HCT116 (cell line): ENCODE measurements at regions not wholly inside any gene's neighbourhood (a gene's known extent, or its start where the extent isn't known, plus 50 kb on each side); places are given as distances from the start of the nearest gene placed in this dataset.

Source experiments
- ATAC-seq: fragments of 200-7000 bp; cut with Tn5 transposase; 2 replicates; pipeline ENCODE4 v1.9.1; 2020; ENCODE audit warnings: mild to moderate bottlenecking, moderate library complexity
- BruUV-seq: library from RNA; stranded (reverse); fragments of 400-500 nt; replicated peaks from 2 replicates; lab custom pipeline; 2021; lab: Mats Ljungman, UMichigan
- CTCF ChIA-PET: fragments of 300-600 bp; sonication (Branson Sonifier 250); formaldehyde crosslinking; loops from one replicate; lab custom pipeline; 2021; ENCODE audit warnings: antibody characterized with exemption; lab: Charles Lee
- POLR2A ChIA-PET: fragments of 300-600, 350-600 bp; sonication (Branson Sonifier 250); formaldehyde crosslinking; loops from one replicate; lab custom pipeline; 2021; ENCODE audit warnings: antibody characterized with exemption; lab: Charles Lee
- RAD21 ChIA-PET, 2 experiments: fragments of 300-600 bp; sonication (Branson Sonifier 250); formaldehyde crosslinking; loops; one replicate each; lab custom pipeline; 2023; ENCODE audit warnings: low total read pairs in 2 of 2; ENCODE audit not compliant: uncharacterized antibody in 2 of 2, unreplicated experiment in 2 of 2, low non-redundant PET in 1 of 2; lab: Charles Lee
- DNase-seq: peaks from one replicate; pipeline ENCODE4 v3.0.0-alpha.2; 2010; ENCODE audit warnings: low read depth, low spot score
- H2AFZ ChIP-seq: fragments of 200-600 bp; shearing (Covaris generic), sonication (generic); 2 replicates; pipeline ENCODE4 v1.6.1; 2017; ENCODE audit warnings: low read depth, mixed run types, mixed read lengths, antibody characterized with exemption, low read length; ENCODE audit not compliant: poor library complexity, severe bottlenecking
- H3K27ac ChIP-seq: 2 replicates; pipeline ENCODE4 v1.5.1; 2012; ENCODE audit warnings: low read depth, low read length
- H3K27me3 ChIP-seq: fragments of 200-600 bp; sonication (generic); 2 replicates; pipeline ENCODE4 v1.6.1; 2016; ENCODE audit warnings: mixed run types, low read length, mixed read lengths; ENCODE audit not compliant: insufficient read depth
- H3K36me3 ChIP-seq, 2 experiments: fragments of 200-500 bp in 1 of 2; fragments of 200-600 bp in 1 of 2; sonication (Bioruptor generic) in 1 of 2; sonication (generic) in 1 of 2; 2 replicates each; pipeline versions ENCODE4 v1.5.1 to v1.6.1; 2014 to 2016; ENCODE audit warnings: low read length in 2 of 2, inconsistent platforms in 1 of 2, mixed read lengths in 1 of 2, mixed run types in 1 of 2; ENCODE audit not compliant: insufficient read depth in 2 of 2, control insufficient read depth in 1 of 2
- H3K4me1 ChIP-seq, 2 experiments: fragments of 200-600 bp in 1 of 2; sonication (generic) in 1 of 2; 2 replicates each; pipeline versions ENCODE4 v1.5.1 to v1.6.1; 2012 to 2017; ENCODE audit warnings: low read length in 2 of 2, inconsistent platforms in 1 of 2, mild to moderate bottlenecking in 1 of 2, mixed read lengths in 1 of 2, mixed run types in 1 of 2, moderate library complexity in 1 of 2; ENCODE audit not compliant: insufficient read depth in 2 of 2, control insufficient read depth in 1 of 2
- H3K4me2 ChIP-seq: fragments of 200-600 bp; sonication (generic); 2 replicates; pipeline ENCODE4 v1.6.1; 2017; ENCODE audit warnings: mixed run types, low read length, mixed read lengths
- H3K4me3 ChIP-seq, 2 experiments: fragments of 200-600 bp in 1 of 2; sonication (generic) in 1 of 2; replicated peaks in 1 of 2; 2 replicates each; pipeline ENCODE4 v1.5.1; 2011 to 2016; ENCODE audit warnings: low read length in 2 of 2, control low read depth in 1 of 2, low read depth in 1 of 2, mild to moderate bottlenecking in 1 of 2, mixed read lengths in 1 of 2, mixed run types in 1 of 2
- H3K79me2 ChIP-seq: fragments of 200-600 bp; sonication (generic); 2 replicates; pipeline ENCODE4 v1.6.1; 2017; ENCODE audit warnings: mild to moderate bottlenecking, mixed run types, low read length, moderate library complexity, mixed read lengths; ENCODE audit not compliant: insufficient read depth
- H3K9ac ChIP-seq: fragments of 200-600 bp; sonication (generic); 2 replicates; pipeline ENCODE4 v1.6.1; 2016; ENCODE audit warnings: low read length, mixed read lengths
- H3K9me2 ChIP-seq: fragments of 200-600 bp; sonication (generic), shearing (Covaris generic); 2 replicates; pipeline ENCODE4 v1.6.1; 2017; ENCODE audit warnings: mixed run types, mild to moderate bottlenecking, moderate library complexity; ENCODE audit not compliant: insufficient read depth
- H3K9me3 ChIP-seq, 2 experiments: fragments of 200-500 bp in 1 of 2; fragments of 200-600 bp in 1 of 2; sonication (Bioruptor generic) in 1 of 2; sonication (generic) in 1 of 2; 2 replicates each; pipeline ENCODE4 v1.6.1; 2014 to 2017; ENCODE audit warnings: low read length in 2 of 2, mixed read lengths in 2 of 2, inconsistent platforms in 1 of 2, low read depth in 1 of 2, mild to moderate bottlenecking in 1 of 2, mixed run types in 1 of 2, moderate library complexity in 1 of 2; ENCODE audit not compliant: control insufficient read depth in 1 of 2, insufficient read depth in 1 of 2
- H4K20me1 ChIP-seq: fragments of 200-600 bp; sonication (generic), shearing (Covaris generic); 2 replicates; pipeline ENCODE4 v1.6.1; 2017; ENCODE audit warnings: mixed run types, mild to moderate bottlenecking, moderate library complexity; ENCODE audit not compliant: insufficient read depth
- CEBPB ChIP-seq: IDR thresholded peaks from 2 replicates; pipeline ENCODE4 v1.6.1; 2012; ENCODE audit warnings: low read depth
- ELF1 ChIP-seq: IDR thresholded peaks from 2 replicates; pipeline ENCODE4 v1.6.1; 2012; ENCODE audit warnings: low read depth, borderline replicate concordance
- EZH2 ChIP-seq: fragments of 200-600 bp; sonication (generic); IDR thresholded peaks from 2 replicates; pipeline ENCODE4 v1.6.1; 2017; ENCODE audit warnings: antibody characterized with exemption, mixed run types
- EZH2phosphoT487 ChIP-seq: fragments of 200-600 bp; IDR thresholded peaks from 2 replicates; pipeline ENCODE4 v1.6.1; 2018; ENCODE audit warnings: antibody characterized with exemption, borderline replicate concordance
- FOSL1 ChIP-seq: IDR thresholded peaks from 2 replicates; pipeline ENCODE4 v1.6.1; 2012; ENCODE audit warnings: low read depth
- POLR2AphosphoS5 ChIP-seq: IDR thresholded peaks from 2 replicates; pipeline ENCODE4 v1.6.1; 2011; ENCODE audit warnings: mild to moderate bottlenecking, low read depth, low read length, moderate library complexity
- RAD21 ChIP-seq: IDR thresholded peaks from 2 replicates; pipeline ENCODE4 v1.6.1; 2012; ENCODE audit warnings: low read depth, mild to moderate bottlenecking
- SIN3A ChIP-seq: IDR thresholded peaks from 2 replicates; pipeline ENCODE4 v1.6.1; 2012; ENCODE audit warnings: low read depth
- SP1 ChIP-seq: IDR thresholded peaks from 2 replicates; pipeline ENCODE4 v1.6.1; 2012; ENCODE audit warnings: low read depth
- SRF ChIP-seq: IDR thresholded peaks from 2 replicates; pipeline ENCODE4 v1.6.1; 2012; ENCODE audit warnings: low read depth
- TCF7L2 ChIP-seq: IDR thresholded peaks from 2 replicates; pipeline ENCODE4 v1.7.0; 2011; ENCODE audit warnings: borderline replicate concordance, inconsistent platforms; ENCODE audit not compliant: insufficient read depth, insufficient read length; ENCODE audit errors: extremely low read depth
- YY1 ChIP-seq: IDR thresholded peaks from 2 replicates; pipeline ENCODE4 v1.6.1; 2011; ENCODE audit warnings: low read length, low read depth, moderate library complexity, mild to moderate bottlenecking; ENCODE audit not compliant: insufficient replicate concordance; ENCODE audit errors: extremely low read depth
- ZFX ChIP-seq: fragments of 450-650 bp; IDR thresholded peaks from 2 replicates; pipeline ENCODE4 v1.6.1; 2017
- ZNF274 ChIP-seq: fragments of 200-500 bp; sonication (Bioruptor generic); IDR thresholded peaks from 2 replicates; pipeline ENCODE4 v1.6.1; 2014; ENCODE audit warnings: mild to moderate bottlenecking, low read depth, low read length, inconsistent platforms
- intact Hi-C: fragments of 100-400 bp; cut with micrococcal nuclease; formaldehyde crosslinking; loops from 2 replicates; pipeline ENCODE4 v1.10.0; 2022
- TF ChIP-seq, protein P1 (sequence below): IDR thresholded peaks from 2 replicates; pipeline ENCODE4 v1.6.1; 2012
- TF ChIP-seq, protein P2 (sequence below): IDR thresholded peaks from 2 replicates; pipeline ENCODE4 v1.6.1; 2012

GRCh38 chr17:31657876-31658275 lies 201.2 kb downstream of the COPRS start:
- H3K9ac ChIP-seq, result no peak overlapping the region
- no peak for DNase-seq
- no peak for TF ChIP-seq CEBPB
- TF ChIP-seq SRF, result no peak
- TF ChIP-seq, protein P1, sequence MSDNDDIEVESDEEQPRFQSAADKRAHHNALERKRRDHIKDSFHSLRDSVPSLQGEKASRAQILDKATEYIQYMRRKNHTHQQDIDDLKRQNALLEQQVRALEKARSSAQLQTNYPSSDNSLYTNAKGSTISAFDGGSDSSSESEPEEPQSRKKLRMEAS, result no peak
- TF ChIP-seq SIN3A, result no peak
- TF ChIP-seq YY1, result no peak
- TF ChIP-seq TCF7L2, result no peak
- no peak for TF ChIP-seq FOSL1
- no peak for TF ChIP-seq ELF1
- no peak for TF ChIP-seq EZH2phosphoT487
- TF ChIP-seq ZNF274, result no peak
- TF ChIP-seq, protein P2, sequence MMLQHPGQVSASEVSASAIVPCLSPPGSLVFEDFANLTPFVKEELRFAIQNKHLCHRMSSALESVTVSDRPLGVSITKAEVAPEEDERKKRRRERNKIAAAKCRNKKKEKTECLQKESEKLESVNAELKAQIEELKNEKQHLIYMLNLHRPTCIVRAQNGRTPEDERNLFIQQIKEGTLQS, result no peak
- TF ChIP-seq SP1, result no peak
- no peak for TF ChIP-seq ZFX
- no peak for TF ChIP-seq EZH2
- no peak for TF ChIP-seq POLR2AphosphoS5
- TF ChIP-seq RAD21, result no peak
- TF ChIP-seq, all 23 proteins: peak for 0
- 0 out of 2 replicates have a peak, but pooled peaks have one; percentile 25 for ATAC-seq
- Histone ChIP-seq H2AFZ (no peak overlapping the region), H3K4me1 (no peaks in the 10 kb centered on the region), H3K4me2 (no peak overlapping the region), H3K27ac (no peak overlapping the region), H3K36me3 (no peaks in the 10 kb centered on the region), H3K27me3 (peaks cover 4% of the 10 kb centered on the region; the same call in 1 of the 2 replicates), H3K9me2 (no peaks in the 10 kb centered on the region), H3K79me2 (no peaks in the 10 kb centered on the region), H3K4me3 (no peak overlapping the region), H3K9me3 (peaks cover 0 to 4% of the 10 kb centered on the region in 2 experiments; a peak in 1 of 4 replicates), H4K20me1 (no peaks in the 10 kb centered on the region)
- ChIA-PET CTCF (no interaction called here), RAD21 (no interaction called here), POLR2A (no interaction called here)
- BruUV-seq, result no TSS peak
- intact Hi-C loops, result no loop called here
